Endodermal cell (in vitro differentiated cells): ENCODE measurements at regions not wholly inside any gene's neighbourhood (a gene's known extent, or its start where the extent isn't known, plus 50 kb on each side); places are given as distances from the start of the nearest gene placed in this dataset.

Experiments
- DNase-seq: peaks from one replicate; pipeline ENCODE4 v3.0.0-alpha.2; 2017
- H3K27ac ChIP-seq: 2 replicates; pipeline ENCODE4 v1.5.1; 2013; ENCODE audit warnings: mild to moderate bottlenecking, low read depth, low read length, moderate library complexity
- H3K27me3 ChIP-seq: 2 replicates; pipeline ENCODE4 v1.6.1; 2013; ENCODE audit warnings: mild to moderate bottlenecking, low read length, moderate library complexity; ENCODE audit not compliant: insufficient read depth, control insufficient read depth, poor library complexity, severe bottlenecking
- H3K36me3 ChIP-seq: 2 replicates; pipeline ENCODE4 v1.7.0; 2013; ENCODE audit warnings: mild to moderate bottlenecking, low read length, moderate library complexity; ENCODE audit not compliant: control insufficient read depth, insufficient read depth
- H3K4me1 ChIP-seq: one replicate; pipeline ENCODE4 v1.7.0; 2013; ENCODE audit warnings: low read length; ENCODE audit not compliant: control insufficient read depth, insufficient read depth
- H3K4me3 ChIP-seq: 2 replicates; pipeline ENCODE4 v1.5.1; 2013; ENCODE audit warnings: mild to moderate bottlenecking, low read length, moderate library complexity
- H3K9ac ChIP-seq: 2 replicates; pipeline ENCODE4 v1.6.1; 2013; ENCODE audit warnings: mild to moderate bottlenecking, low read length, moderate library complexity; ENCODE audit not compliant: poor library complexity, severe bottlenecking; ENCODE audit errors: extremely low read depth
- H3K9me3 ChIP-seq: 2 replicates; pipeline ENCODE4 v1.6.1; 2013; ENCODE audit warnings: mild to moderate bottlenecking, low read length, moderate library complexity; ENCODE audit not compliant: control insufficient read depth
- H3K27ac Mint-ChIP-seq: 2 replicates; pipeline ENCODE4 v1.8.0; 2020; ENCODE audit warnings: mixed read lengths
- H3K27me3 Mint-ChIP-seq: 2 replicates; pipeline ENCODE4 v1.8.0; 2021; ENCODE audit warnings: mild to moderate bottlenecking, mixed read lengths; ENCODE audit not compliant: insufficient read depth
- H3K36me3 Mint-ChIP-seq: 2 replicates; pipeline ENCODE4 v1.8.0; 2020; ENCODE audit warnings: low read depth, mixed read lengths
- H3K4me1 Mint-ChIP-seq: 2 replicates; pipeline ENCODE4 v1.8.0; 2020; ENCODE audit warnings: mixed read lengths
- H3K4me3 Mint-ChIP-seq: 2 replicates; pipeline ENCODE4 v1.8.0; 2020; ENCODE audit warnings: mild to moderate bottlenecking, moderate library complexity, mixed read lengths
- H3K9me3 Mint-ChIP-seq: 2 replicates; pipeline ENCODE4 v1.8.0; 2020; ENCODE audit warnings: mild to moderate bottlenecking, mixed read lengths
- CTCF ChIP-seq: fragments of 200-600 bp; sonication (generic); conservative IDR thresholded peaks from 2 replicates; pipeline ENCODE4 v1.5.0; 2021; ENCODE audit warnings: antibody characterized with exemption, mild to moderate bottlenecking
- WGBS, 2 experiments: methylation state at CpG; one replicate each; pipeline versions ENCODE4 v1.1.5 to v1.1.7; 2013; ENCODE audit warnings: missing lambda C conversion rate in 2 of 2, mixed read lengths in 1 of 2; ENCODE audit not compliant: insufficient coverage in 1 of 2, insufficient read length in 1 of 2; 5-methylcytosine and 5-hydroxymethylcytosine counted together

DNA sequence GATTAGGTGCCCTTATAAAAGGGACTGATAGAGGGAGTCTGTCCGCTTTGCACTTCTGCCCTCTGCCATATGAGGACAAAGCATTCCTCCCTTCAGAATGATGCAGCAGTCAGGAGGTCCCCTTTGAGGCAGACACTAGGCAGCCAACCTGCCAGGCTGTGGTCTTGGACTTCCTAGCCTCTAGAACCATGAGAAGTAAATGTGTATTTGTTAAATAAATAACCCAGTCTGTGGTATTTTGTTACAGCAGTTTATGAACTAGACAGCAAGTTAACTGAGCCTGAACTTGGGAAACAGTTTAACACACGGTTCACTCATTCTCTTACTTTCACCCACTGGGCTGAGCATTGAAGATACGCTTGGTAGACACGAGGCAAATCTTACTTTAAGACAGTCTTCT, 313.2 kb downstream of the UQCRFS1 start:
- no peaks in the 10 kb centered on the region for H3K27me3 ChIP-seq
- H3K36me3 ChIP-seq = no peaks in the 10 kb centered on the region
- no peak overlapping the region for H3K27ac Mint-ChIP-seq
- H3K27ac ChIP-seq = no peak overlapping the region
- no peaks in the 10 kb centered on the region for H3K4me1 Mint-ChIP-seq
- no peak overlapping the region for H3K4me3 Mint-ChIP-seq
- TF ChIP-seq CTCF = no peak
- H3K27me3 Mint-ChIP-seq = peaks cover 8% of the 10 kb centered on the region
- 83 to 89% methylated on average over 3 to 4 of the region's 4 CpGs for WGBS, 2 experiments
- no peaks in the 10 kb centered on the region for H3K9me3 ChIP-seq
- H3K4me3 ChIP-seq = no peak overlapping the region
- DNase-seq = no peak
- H3K36me3 Mint-ChIP-seq = no peaks in the 10 kb centered on the region
- H3K4me1 ChIP-seq = no peaks in the 10 kb centered on the region
- H3K9me3 Mint-ChIP-seq = no peaks in the 10 kb centered on the region
- H3K9ac ChIP-seq = no peak overlapping the region

DNA sequence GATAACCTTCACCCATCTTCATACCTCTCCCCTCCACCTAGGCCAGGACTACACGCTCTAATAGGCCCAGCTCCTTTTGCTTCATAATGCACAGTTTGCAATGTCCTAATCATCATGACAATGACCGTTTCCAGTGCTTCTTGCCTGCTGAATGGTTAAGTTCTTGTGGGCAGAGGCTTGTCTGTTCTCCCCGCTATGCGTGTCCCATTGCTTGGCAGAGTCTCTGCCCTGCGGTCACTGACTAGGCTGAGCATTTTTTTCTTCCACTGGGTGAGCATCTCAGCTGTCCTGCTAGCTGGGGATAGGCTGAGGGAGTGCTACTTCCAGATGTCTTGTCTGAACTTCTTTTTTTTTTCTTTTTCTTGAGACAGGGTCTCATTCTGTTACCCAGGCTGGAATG, 314.7 kb downstream of the UQCRFS1 start:
- H3K9ac ChIP-seq = no peak overlapping the region
- H3K4me1 ChIP-seq = no peaks in the 10 kb centered on the region
- no peaks in the 10 kb centered on the region for H3K36me3 Mint-ChIP-seq
- H3K27ac Mint-ChIP-seq = no peak overlapping the region
- no peak for DNase-seq
- no peaks in the 10 kb centered on the region for H3K9me3 ChIP-seq
- H3K4me1 Mint-ChIP-seq = no peaks in the 10 kb centered on the region
- peaks cover 2% of the 10 kb centered on the region for H3K27me3 Mint-ChIP-seq
- no peak overlapping the region for H3K27ac ChIP-seq
- H3K36me3 ChIP-seq = no peaks in the 10 kb centered on the region
- H3K9me3 Mint-ChIP-seq = no peaks in the 10 kb centered on the region
- no peak for TF ChIP-seq CTCF
- WGBS, 2 experiments = 69 to 80% methylated on average over 5 of the region's 5 CpGs
- no peaks in the 10 kb centered on the region for H3K27me3 ChIP-seq
- no peak overlapping the region for H3K4me3 ChIP-seq
- H3K4me3 Mint-ChIP-seq = no peak overlapping the region

GRCh38 chr19:28889941-28890670, 322.8 kb downstream of the UQCRFS1 start:
- 84% methylated on average over 13 to 14 of the region's 14 CpGs for WGBS, 2 experiments
- H3K27me3 Mint-ChIP-seq = peaks cover 16% of the 10 kb centered on the region
- H3K4me3 Mint-ChIP-seq = no peak overlapping the region
- no peaks in the 10 kb centered on the region for H3K4me1 Mint-ChIP-seq
- H3K9me3 Mint-ChIP-seq = no peaks in the 10 kb centered on the region
- H3K4me1 ChIP-seq = no peaks in the 10 kb centered on the region
- DNase-seq = no peak
- H3K9me3 ChIP-seq = no peaks in the 10 kb centered on the region
- no peak overlapping the region for H3K4me3 ChIP-seq
- H3K27ac ChIP-seq = no peak overlapping the region
- H3K27me3 ChIP-seq = no peaks in the 10 kb centered on the region
- H3K36me3 Mint-ChIP-seq = no peaks in the 10 kb centered on the region
- no peaks in the 10 kb centered on the region for H3K36me3 ChIP-seq
- no peak overlapping the region for H3K9ac ChIP-seq
- H3K27ac Mint-ChIP-seq = no peak overlapping the region
- TF ChIP-seq CTCF = no peak
